Activated T-cell treated with anti-CD3 and anti-CD28 coated beads, Interleukin-2, amount 50 U/mL, for 4 hours (primary cell): ENCODE measurements at regions not wholly inside any gene's neighbourhood (a gene's known extent, or its start where the extent isn't known, plus 50 kb on each side); places are given as distances from the start of the nearest gene placed in this dataset.

Experiments used
- ATAC-seq, 2 donors: fragments of 200-7000 bp; cut with Tn5 transposase; one replicate each; pipeline ENCODE4 v1.10.0; 2021
- DNase-seq: peaks from one replicate; pipeline ENCODE4 v3.0.0-alpha.2; 2020
- H3K27me3 Mint-ChIP-seq: one replicate; pipeline ENCODE4 v1.8.0; 2021; ENCODE audit warnings: low read depth, mixed read lengths
- H3K36me3 Mint-ChIP-seq: one replicate; pipeline ENCODE4 v1.8.0; 2022; ENCODE audit warnings: mixed read lengths; ENCODE audit not compliant: insufficient read depth
- H3K4me1 Mint-ChIP-seq: one replicate; pipeline ENCODE4 v1.8.0; 2021; ENCODE audit warnings: low read depth, mixed read lengths
- H3K4me3 Mint-ChIP-seq: one replicate; pipeline ENCODE4 v1.8.0; 2021; ENCODE audit warnings: mild to moderate bottlenecking, moderate library complexity, mixed read lengths
- H3K9me3 Mint-ChIP-seq: one replicate; pipeline ENCODE4 v1.8.0; 2021; ENCODE audit warnings: mixed read lengths

DNA sequence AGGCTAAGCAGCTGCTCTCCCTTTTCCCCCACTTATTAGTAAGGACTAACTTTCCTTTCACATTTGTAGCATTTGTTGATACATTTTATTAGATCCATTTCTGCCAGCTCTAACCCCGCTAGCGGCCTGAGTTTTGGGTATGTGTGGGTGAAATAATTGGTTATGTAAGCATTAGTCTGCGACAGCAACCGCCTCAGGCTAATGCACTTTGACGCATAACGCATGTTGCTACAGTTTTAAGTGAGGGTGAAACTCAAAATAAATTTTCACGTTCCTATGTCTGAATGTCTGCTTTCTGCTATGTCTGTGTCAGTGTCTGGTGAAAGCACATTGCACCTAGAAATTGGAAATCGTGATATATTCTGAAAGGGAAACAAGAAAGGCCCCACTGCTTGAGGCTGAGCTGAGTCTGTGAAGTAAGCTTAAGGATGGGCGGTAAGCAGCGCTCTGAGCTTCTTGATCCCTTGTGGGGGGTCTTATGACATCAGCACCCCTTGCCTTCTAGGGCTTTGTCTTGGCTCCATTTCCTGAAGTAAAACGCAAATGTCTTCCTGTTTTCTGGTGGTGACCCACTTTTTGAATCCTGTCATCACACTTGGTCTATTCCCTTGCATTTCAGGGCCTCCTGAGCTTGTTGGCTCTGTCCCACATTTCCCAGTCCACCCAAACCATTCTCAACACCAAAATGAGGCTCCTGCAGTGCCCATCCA is 648.3 kb upstream of the ARGLU1 start:
- ATAC-seq (no peak), DNase-seq (no peak)
- Mint-ChIP-seq H3K27me3 (no peaks in the 10 kb centered on the region), H3K36me3 (no peaks in the 10 kb centered on the region), H3K4me3 (no peak overlapping the region), H3K9me3 (peaks cover 3% of the 10 kb centered on the region), H3K4me1 (no peaks in the 10 kb centered on the region)

DNA sequence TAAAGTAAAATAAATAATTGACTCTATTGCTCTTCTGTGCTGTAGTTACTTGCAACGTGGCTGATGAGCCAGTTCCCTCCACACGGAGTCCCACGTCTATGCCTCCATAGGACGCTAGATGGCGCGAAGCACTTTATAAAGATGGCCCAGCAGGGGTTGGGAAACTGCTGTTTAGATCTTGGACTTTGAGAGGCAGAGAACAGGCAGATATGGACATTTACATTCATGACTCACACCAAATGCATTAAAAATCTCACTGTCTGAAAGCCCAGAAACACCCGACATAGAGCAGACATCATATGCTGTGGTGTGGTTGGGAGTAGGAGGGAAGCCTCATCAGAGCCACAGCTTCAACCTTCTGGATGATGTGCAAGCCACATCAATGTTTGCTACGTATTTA is 643.1 kb upstream of the ARGLU1 start:
- DNase-seq: peak; percentile 8
- no peaks in the 10 kb centered on the region for H3K4me1 Mint-ChIP-seq
- peak; percentile 53 to 63 for ATAC-seq
- H3K9me3 Mint-ChIP-seq: no peaks in the 10 kb centered on the region
- no peaks in the 10 kb centered on the region for H3K36me3 Mint-ChIP-seq
- H3K27me3 Mint-ChIP-seq: no peaks in the 10 kb centered on the region
- H3K4me3 Mint-ChIP-seq: no peak overlapping the region

DNA sequence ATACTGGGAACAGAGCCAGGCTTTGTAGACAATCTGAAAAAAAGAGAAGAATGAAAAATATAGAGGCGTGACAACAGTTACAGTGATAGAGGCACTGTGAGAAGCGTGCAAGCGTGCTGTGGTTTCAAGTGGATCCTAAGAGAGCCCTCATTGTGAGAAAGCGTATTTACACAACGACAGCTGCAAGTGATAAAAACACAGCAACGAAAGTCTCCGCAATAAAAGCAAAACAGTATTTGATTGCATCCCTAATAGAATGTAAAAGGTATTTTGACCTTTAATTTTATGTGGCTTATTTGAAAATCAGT is 642.7 kb upstream of the ARGLU1 start:
- Mint-ChIP-seq H3K27me3 (no peaks in the 10 kb centered on the region), H3K9me3 (no peaks in the 10 kb centered on the region), H3K36me3 (no peaks in the 10 kb centered on the region), H3K4me1 (no peaks in the 10 kb centered on the region), H3K4me3 (no peak overlapping the region)
- DNase-seq: no peak
- no peak for ATAC-seq

DNA sequence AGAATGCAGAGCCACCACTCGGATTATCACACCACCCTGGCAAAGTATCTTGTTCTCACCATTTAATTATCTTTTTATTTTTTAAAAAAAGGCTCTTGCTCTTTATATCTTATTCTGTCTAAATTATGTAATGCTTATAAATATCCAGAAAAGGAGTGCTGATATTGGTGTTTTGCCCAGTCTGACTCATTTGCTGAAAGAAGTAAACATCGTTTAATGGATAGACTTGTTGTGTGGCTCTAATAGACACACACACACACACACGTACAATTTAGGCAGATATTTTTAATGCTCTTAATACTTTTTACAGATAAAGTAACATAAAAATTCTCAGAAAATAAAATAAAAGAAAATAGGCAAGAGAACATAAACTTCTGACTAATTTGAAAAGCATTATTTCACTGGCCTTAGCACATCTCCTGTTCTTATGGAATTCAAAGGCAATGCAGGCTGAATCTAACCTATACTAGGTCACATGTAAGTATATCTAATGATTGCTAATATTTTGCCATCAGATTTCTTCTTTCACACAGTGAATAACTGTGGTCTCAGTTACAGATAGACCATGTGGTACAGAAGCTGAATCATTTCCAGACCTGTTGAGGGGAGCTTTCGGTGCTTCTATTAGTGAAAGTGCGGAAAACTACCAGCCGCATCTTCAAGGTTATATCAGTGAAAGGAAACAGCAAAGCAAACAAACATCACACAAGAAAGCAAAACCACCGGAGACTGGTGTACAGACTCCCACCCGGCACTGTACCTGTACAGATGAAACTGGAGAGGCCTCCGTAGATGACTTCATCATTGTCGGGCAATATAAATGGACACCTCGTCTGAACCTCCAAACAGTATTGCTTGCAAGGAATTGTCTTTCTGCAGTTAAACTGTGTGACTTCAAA is 642.1 kb upstream of the ARGLU1 start:
- ATAC-seq: no peak
- Mint-ChIP-seq H3K27me3 (peaks cover 2% of the 10 kb centered on the region), H3K4me3 (no peak overlapping the region), H3K9me3 (no peaks in the 10 kb centered on the region), H3K4me1 (no peaks in the 10 kb centered on the region), H3K36me3 (no peaks in the 10 kb centered on the region)
- no peak for DNase-seq

DNA sequence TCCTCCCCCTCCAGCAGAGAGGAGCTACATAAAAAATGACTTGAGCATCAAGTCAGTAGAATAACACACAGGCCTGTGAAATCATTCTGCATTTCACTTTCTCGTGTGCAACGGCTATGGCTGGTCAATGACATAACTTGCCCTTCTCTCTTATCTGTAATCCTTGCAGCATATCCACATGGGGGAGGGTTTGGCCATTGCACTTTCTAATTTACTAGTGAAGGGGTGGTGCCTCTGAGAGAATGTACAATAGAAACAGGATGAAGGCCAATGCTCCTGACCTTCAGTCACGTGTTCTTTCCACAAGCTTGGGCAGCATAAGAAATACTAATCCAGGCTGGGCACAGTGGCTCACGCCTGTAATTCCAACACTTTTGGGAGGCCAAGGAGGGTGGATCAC is 641.0 kb upstream of the ARGLU1 start:
- no peak overlapping the region for H3K4me3 Mint-ChIP-seq
- H3K27me3 Mint-ChIP-seq: peaks cover 2% of the 10 kb centered on the region
- H3K4me1 Mint-ChIP-seq: no peaks in the 10 kb centered on the region
- ATAC-seq: no peak
- H3K36me3 Mint-ChIP-seq: no peaks in the 10 kb centered on the region
- DNase-seq: no peak
- H3K9me3 Mint-ChIP-seq: no peaks in the 10 kb centered on the region

DNA sequence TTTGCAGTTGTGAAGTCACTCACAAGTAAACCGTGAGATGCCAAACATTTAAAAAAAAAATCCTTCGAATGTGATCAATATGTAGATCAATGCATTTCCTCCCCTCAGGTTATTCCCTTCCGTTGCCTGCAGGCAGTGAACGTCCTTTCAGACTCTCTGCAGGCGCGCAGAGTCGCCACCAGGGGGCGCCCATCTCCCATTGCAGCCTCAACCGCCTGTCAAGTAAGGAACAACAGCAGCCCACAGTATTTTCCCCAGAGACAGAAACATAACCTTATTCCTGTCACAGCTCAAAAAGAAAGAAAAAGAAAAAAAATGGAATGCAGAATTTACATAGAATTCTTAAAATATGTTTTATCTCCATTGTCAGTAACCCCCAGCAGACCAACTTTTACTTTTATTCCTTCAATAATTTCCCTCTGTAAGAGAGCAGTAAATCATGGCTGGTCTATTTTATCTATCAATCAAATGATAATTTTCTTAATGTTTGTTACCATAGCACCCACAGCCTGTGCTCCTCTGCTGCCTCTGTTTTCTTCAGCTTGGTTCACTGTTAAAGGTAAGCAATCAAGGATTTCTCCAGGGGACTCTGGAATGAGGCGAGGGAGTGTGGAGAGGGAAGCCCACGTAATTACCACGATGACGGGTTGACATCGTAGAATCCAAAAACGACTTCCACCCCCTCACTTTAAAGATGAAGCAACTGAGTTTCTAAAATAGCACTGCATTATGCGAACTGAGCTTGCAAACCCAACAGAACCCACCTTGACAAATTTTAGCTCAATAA is 637.6 kb upstream of the ARGLU1 start:
- ATAC-seq (peak; percentile 59 to 63), DNase-seq (peak; percentile 45)
- Mint-ChIP-seq H3K4me3 (no peak overlapping the region), H3K27me3 (peaks cover 2% of the 10 kb centered on the region), H3K9me3 (no peaks in the 10 kb centered on the region), H3K4me1 (no peaks in the 10 kb centered on the region), H3K36me3 (no peaks in the 10 kb centered on the region)

DNA sequence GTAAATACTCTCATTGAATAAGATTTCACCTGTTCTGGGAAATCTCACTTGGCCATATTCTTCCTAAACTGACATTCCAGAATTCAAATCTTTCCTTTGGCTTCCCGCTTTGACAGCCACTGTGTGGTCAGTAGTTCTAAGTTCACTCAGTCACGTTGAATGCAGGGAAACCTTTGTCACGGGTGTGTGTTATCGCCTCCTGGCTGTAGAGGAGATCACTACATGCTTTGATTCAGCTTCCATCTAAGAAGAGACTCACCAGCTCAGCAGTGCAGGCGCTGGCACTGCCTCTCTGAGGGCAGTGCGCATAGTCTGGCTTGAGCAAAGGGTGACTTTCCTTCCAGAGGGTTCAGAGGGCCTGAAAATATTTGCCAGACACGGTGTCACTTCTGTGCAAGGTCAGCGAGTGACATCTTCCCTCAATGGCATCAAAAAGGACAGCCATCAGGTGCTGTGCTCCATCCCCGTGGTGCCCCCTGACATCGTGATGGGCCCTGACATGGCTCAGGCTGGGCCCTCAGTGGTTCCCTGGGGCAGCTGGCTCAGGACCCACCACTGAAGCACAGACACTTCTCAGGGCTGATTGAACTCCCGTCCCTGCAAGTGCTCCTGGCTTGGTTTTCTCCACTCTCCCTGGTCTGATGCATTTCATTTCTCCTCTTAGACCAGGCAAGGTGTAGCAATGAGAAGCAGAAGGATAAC is 635.4 kb upstream of the ARGLU1 start:
- no peaks in the 10 kb centered on the region for H3K36me3 Mint-ChIP-seq
- peaks cover 2% of the 10 kb centered on the region for H3K27me3 Mint-ChIP-seq
- H3K4me1 Mint-ChIP-seq: no peaks in the 10 kb centered on the region
- ATAC-seq: no peak
- no peak overlapping the region for H3K4me3 Mint-ChIP-seq
- H3K9me3 Mint-ChIP-seq: no peaks in the 10 kb centered on the region
- no peak for DNase-seq

DNA sequence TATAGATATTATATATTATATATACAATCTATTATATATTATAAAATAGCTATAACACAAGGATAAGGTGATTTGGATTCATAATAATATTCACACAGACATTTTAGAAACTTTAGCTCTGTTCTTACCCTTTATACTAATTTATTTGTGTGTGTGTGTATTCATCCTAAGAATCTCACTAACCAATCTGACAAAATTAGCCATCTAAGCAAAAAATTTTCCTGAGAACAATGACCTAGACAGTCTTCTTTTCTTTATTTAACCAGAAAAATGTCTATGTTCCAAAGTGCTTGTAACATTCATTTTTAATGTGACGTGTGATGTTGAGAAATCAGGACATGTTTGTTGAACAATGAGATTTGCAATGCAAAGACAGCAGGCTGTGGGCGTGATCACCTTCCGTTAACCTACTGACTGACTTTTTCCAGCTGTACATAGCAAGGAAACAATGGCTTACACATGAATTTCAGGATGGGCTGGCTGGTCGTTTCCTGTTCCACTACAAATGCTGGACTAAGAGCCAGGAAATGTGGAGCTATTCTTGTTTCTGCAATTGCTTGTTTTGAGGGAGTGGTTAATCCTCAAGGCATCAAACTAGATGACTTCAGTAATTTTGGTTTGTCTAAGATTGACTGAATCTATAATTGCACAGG is 634.6 kb upstream of the ARGLU1 start:
- Mint-ChIP-seq H3K27me3 (peaks cover 2% of the 10 kb centered on the region), H3K4me3 (no peak overlapping the region), H3K4me1 (no peaks in the 10 kb centered on the region), H3K36me3 (no peaks in the 10 kb centered on the region), H3K9me3 (no peaks in the 10 kb centered on the region)
- DNase-seq: no peak
- no peak for ATAC-seq

DNA sequence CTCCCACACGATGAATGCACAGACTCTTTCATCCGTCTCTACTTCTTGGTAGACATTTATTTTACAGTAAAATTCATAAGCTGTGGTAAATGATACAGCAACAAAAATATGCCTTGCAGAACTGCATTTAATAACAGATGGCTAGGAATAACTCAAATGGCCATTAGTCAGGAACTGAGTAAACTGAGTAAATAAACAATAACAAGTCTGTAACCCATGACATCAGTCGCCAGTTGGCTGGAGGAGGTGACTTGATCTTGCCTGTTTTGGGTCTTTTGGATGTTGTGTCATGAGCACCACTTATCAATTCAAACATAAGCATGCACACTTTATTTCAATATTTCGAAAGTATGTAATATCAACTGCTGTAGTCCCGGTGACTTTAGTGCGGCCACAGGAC is 632.6 kb upstream of the ARGLU1 start:
- Mint-ChIP-seq H3K36me3 (no peaks in the 10 kb centered on the region), H3K27me3 (peaks cover 2% of the 10 kb centered on the region), H3K4me3 (no peak overlapping the region), H3K4me1 (no peaks in the 10 kb centered on the region), H3K9me3 (no peaks in the 10 kb centered on the region)
- DNase-seq: no peak
- ATAC-seq: no peak

DNA sequence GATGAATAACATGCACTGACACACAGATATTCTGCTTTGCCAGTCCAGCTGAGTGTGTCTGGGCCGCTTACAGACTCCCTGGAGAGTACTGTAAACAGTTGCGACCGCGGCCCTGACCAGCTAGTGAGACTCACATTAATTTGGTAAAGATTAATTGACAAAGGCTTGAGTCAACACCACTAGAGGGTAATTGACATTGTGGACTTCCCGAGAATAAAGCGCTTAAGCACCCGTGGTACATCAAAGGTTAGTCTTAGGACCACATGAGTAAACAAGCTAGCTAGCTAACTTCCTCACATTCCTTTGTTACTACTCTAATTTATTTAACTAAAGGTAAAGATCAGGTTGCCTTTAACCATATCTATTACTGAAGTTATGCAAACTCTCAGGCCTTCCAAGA is 624.4 kb upstream of the ARGLU1 start:
- H3K4me1 Mint-ChIP-seq: no peaks in the 10 kb centered on the region
- H3K4me3 Mint-ChIP-seq: no peak overlapping the region
- no peaks in the 10 kb centered on the region for H3K36me3 Mint-ChIP-seq
- ATAC-seq (no peak), DNase-seq (no peak)
- no peaks in the 10 kb centered on the region for H3K9me3 Mint-ChIP-seq
- no peaks in the 10 kb centered on the region for H3K27me3 Mint-ChIP-seq

DNA sequence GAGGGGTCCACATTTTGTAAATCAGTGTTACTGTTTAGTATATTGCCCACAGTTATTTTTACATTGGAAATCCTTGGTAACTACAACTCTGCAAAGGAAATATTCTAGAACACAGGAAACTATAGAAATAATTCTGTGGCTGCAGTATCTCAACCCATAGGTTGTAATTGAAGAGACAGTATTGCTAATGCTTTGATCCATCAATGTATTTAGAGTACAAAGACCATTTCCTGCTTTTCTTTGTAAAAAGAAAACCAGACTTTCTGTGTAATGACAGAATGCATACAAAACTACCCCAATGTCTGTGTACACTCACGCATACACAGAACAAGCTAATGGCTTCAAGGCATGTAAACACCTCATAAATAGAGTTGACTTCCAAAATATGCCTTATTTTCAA is 622.1 kb upstream of the ARGLU1 start:
- Mint-ChIP-seq H3K4me3 (no peak overlapping the region), H3K36me3 (no peaks in the 10 kb centered on the region), H3K27me3 (no peaks in the 10 kb centered on the region), H3K9me3 (no peaks in the 10 kb centered on the region), H3K4me1 (no peaks in the 10 kb centered on the region)
- ATAC-seq: no peak
- no peak for DNase-seq

DNA sequence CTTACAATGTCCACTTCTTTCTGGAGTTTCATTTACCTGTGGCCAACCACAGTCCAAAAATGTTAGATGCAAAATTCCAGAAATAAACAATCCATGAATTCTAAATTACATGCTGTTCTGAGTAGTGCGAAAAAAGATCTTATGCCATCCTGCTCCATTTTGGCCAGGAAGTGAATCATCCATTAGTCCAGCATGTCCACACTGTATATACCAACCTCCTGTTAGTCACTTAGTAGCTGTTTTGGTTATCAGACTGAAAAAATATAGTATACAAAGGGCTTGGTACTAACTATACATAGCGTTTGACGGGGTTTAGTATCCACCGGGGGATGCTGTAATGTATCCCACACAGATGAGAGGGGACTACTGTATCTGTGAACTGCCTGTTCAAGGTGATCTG is 618.0 kb upstream of the ARGLU1 start:
- Mint-ChIP-seq H3K4me1 (no peaks in the 10 kb centered on the region), H3K27me3 (no peaks in the 10 kb centered on the region), H3K36me3 (no peaks in the 10 kb centered on the region), H3K9me3 (peaks cover 3% of the 10 kb centered on the region), H3K4me3 (no peak overlapping the region)
- no peak for ATAC-seq
- DNase-seq: no peak

DNA sequence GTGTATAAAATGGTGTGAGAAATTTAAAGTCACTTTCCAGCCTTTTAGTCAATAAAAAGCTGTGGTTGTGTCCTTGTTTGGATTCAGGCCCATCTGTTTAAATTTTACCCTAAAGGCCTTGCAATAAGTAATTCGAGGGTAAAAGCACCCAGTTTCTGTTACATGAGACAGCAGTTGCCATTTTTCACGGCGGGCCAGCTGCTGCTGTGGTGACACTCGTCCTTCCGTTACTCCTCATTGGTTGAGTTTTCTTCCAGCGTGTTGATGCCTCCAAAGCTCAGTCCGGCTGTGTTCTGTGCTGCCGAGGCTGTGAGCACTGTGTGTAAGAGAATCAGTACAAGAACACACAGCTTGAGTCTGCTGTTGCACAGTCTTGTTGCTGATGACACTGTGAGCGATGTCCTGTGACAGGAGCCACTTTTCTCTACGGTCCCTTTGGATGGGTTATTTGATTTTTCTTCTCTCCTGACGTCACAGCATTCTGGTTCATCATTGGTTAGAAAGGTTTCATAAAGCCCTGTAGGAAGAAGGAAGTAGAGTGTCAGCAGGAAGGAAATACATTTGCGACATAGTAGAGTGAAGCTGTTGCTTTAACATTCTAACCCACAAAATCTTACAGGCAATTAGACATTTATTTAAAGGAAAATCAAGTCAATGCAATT is 602.5 kb upstream of the ARGLU1 start:
- peaks cover 19% of the 10 kb centered on the region for H3K9me3 Mint-ChIP-seq
- no peak for ATAC-seq
- H3K36me3 Mint-ChIP-seq: no peaks in the 10 kb centered on the region
- no peak for DNase-seq
- H3K4me3 Mint-ChIP-seq: no peak overlapping the region
- no peaks in the 10 kb centered on the region for H3K4me1 Mint-ChIP-seq
- no peaks in the 10 kb centered on the region for H3K27me3 Mint-ChIP-seq
